T-cell (primary cell): ENCODE measurements at regions not wholly inside any gene's neighbourhood (a gene's known extent, or its start where the extent isn't known, plus 50 kb on each side); places are given as distances from the start of the nearest gene placed in this dataset.
"Not testable (repeated sequence)": the region's sequence is repeated elsewhere in the genome, so short reads cannot be mapped to it uniquely, and the experiment has no call there.

Source experiments
- ATAC-seq, 4 experiments: fragments of 200-7000 bp in 3 of 4; fragments of 150-1000 bp in 1 of 4; cut with Tn5 transposase; replicated peaks in 1 of 4; 1 replicate in 3 of 4; 2 replicates in 1 of 4; pipeline ENCODE4 v1.10.0; 2021; ENCODE audit warnings: moderate library complexity in 3 of 4, mild to moderate bottlenecking in 2 of 4, moderate number of reproducible peaks in 1 of 4
- CTCF ChIA-PET, 2 donors: fragments of 300-600 bp; sonication (Branson Sonifier 250); formaldehyde crosslinking; loops; one replicate each; lab custom pipeline; 2022; ENCODE audit warnings: antibody characterized with exemption in 2 of 2; lab: Charles Lee
- POLR2A ChIA-PET, 2 donors: fragments of 300-600 bp; sonication (Branson Sonifier 250); formaldehyde crosslinking; loops; one replicate each; lab custom pipeline; 2022; ENCODE audit warnings: antibody characterized with exemption in 2 of 2; lab: Charles Lee
- DNase-seq, 35 experiments: peaks; one replicate each; pipeline versions ENCODE4 v3.0.0 to v3.0.0-alpha.2; 2013 to 2023
- H3K27ac ChIP-seq: one replicate; pipeline ENCODE4 v1.5.1; 2013; ENCODE audit warnings: low read length
- H3K27me3 ChIP-seq, 2 experiments: replicated peaks in 1 of 2; 1 replicate in 1 of 2; 2 replicates in 1 of 2; pipeline versions ENCODE4 v1.6.1 to v1.7.0; 2013; ENCODE audit warnings: low read length in 1 of 2, mixed read lengths in 1 of 2; ENCODE audit not compliant: control insufficient read depth in 2 of 2, insufficient read depth in 2 of 2; ENCODE audit errors: extremely low read depth in 1 of 2
- H3K36me3 ChIP-seq, 2 donors: 1 replicate in 1 of 2; 2 replicates in 1 of 2; pipeline versions ENCODE4 v1.6.1 to v1.7.0; 2013; ENCODE audit warnings: low read length in 1 of 2; ENCODE audit not compliant: control insufficient read depth in 2 of 2, insufficient read depth in 1 of 2; ENCODE audit errors: extremely low read depth in 1 of 2
- H3K4me1 ChIP-seq, 2 experiments: 1 replicate in 1 of 2; 2 replicates in 1 of 2; pipeline versions ENCODE4 v1.6.1 to v1.7.0; 2013; ENCODE audit warnings: low read length in 2 of 2, mixed read lengths in 1 of 2; ENCODE audit not compliant: insufficient read depth in 2 of 2, control insufficient read depth in 1 of 2; ENCODE audit errors: extremely low read depth in 1 of 2
- H3K4me3 ChIP-seq, 2 donors: 1 replicate in 1 of 2; 2 replicates in 1 of 2; pipeline versions ENCODE4 v1.5.1 to v1.7.0; 2013; ENCODE audit warnings: mild to moderate bottlenecking in 2 of 2, low read length in 1 of 2, moderate library complexity in 1 of 2; ENCODE audit not compliant: control insufficient read depth in 1 of 2; ENCODE audit errors: extremely low read depth in 1 of 2
- H3K9me3 ChIP-seq: 2 replicates; pipeline ENCODE4 v1.7.0; 2013
- H3K27ac Mint-ChIP-seq, 2 donors: one replicate each; pipeline ENCODE4 v1.8.0; 2020 to 2021; ENCODE audit warnings: mild to moderate bottlenecking in 2 of 2, mixed read lengths in 2 of 2
- H3K27me3 Mint-ChIP-seq, 2 donors: one replicate each; pipeline ENCODE4 v1.8.0; 2021 to 2022; ENCODE audit warnings: mixed read lengths in 2 of 2
- H3K36me3 Mint-ChIP-seq: one replicate; pipeline ENCODE4 v1.8.0; 2021; ENCODE audit warnings: mixed read lengths
- H3K4me1 Mint-ChIP-seq, 3 donors: one replicate each; pipeline ENCODE4 v1.8.0; 2020 to 2022; ENCODE audit warnings: mixed read lengths in 3 of 3, mild to moderate bottlenecking in 1 of 3
- H3K4me3 Mint-ChIP-seq, 3 donors: one replicate each; pipeline ENCODE4 v1.8.0; 2020 to 2022; ENCODE audit warnings: mild to moderate bottlenecking in 3 of 3, mixed read lengths in 3 of 3, moderate library complexity in 3 of 3
- H3K9me3 Mint-ChIP-seq, 3 donors: one replicate each; pipeline ENCODE4 v1.8.0; 2020 to 2022; ENCODE audit warnings: mixed read lengths in 3 of 3
- WGBS: methylation state at CpG from one replicate; pipeline ENCODE4 v1.1.5; 2013; ENCODE audit warnings: missing lambda C conversion rate; ENCODE audit not compliant: insufficient coverage; 5-methylcytosine and 5-hydroxymethylcytosine counted together

DNA sequence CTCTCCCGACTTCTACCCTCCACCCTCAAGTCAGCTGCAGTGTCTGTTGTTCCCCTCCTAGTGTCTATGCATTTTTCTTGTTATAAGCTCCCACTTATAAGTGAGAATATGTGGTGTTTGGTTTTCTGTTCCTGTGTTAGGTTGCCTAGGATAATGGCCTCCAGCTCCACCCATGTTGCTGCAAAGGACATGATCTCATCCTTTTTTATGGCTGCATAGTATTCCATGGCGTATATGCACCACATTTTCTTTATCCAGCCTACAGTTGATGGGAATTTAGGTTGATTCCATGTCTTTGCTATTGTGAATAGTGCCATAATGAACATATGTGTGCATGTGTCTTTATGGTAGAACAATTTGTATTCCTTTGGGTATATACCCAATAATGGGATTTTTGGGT is 80.7 kb downstream of the SPTSSA start:
- WGBS = no CpG with 5 or more reads among the region's 2 CpGs
- CTCF ChIA-PET, H3K9me3 ChIP-seq, H3K27ac Mint-ChIP-seq, H3K9me3 Mint-ChIP-seq, H3K4me1 Mint-ChIP-seq, DNase-seq, H3K36me3 Mint-ChIP-seq, H3K4me1 ChIP-seq, POLR2A ChIA-PET, H3K36me3 ChIP-seq, H3K27ac ChIP-seq, H3K4me3 ChIP-seq, ATAC-seq, H3K4me3 Mint-ChIP-seq: not testable (repeated sequence)
- peaks cover 15 to 20% of the 10 kb centered on the region in 2 donors for H3K27me3 Mint-ChIP-seq
- peaks cover 0 to 16% of the 10 kb centered on the region in 2 experiments for H3K27me3 ChIP-seq

- Histone ChIP-seq H3K4me3 (no peak overlapping the region), H3K4me1 (no peaks in the 10 kb centered on the region), H3K27ac (no peak overlapping the region), H3K27me3 (peaks cover 0 to 16% of the 10 kb centered on the region in 2 experiments), H3K36me3 (no peaks in the 10 kb centered on the region), H3K9me3 (no peaks in the 10 kb centered on the region)
- WGBS = 86% methylated on average over 4 of the region's 4 CpGs
- ChIA-PET CTCF (no interaction called here), POLR2A (no interaction called here)
- H3K4me1 Mint-ChIP-seq = no peaks in the 10 kb centered on the region
- DNase-seq = no peak
- H3K27ac Mint-ChIP-seq = no peak overlapping the region
- no peak for ATAC-seq
- no peak overlapping the region for H3K4me3 Mint-ChIP-seq
- H3K9me3 Mint-ChIP-seq = no peaks in the 10 kb centered on the region
- no peaks in the 10 kb centered on the region for H3K36me3 Mint-ChIP-seq
- peaks cover 10 to 16% of the 10 kb centered on the region in 2 donors for H3K27me3 Mint-ChIP-seq
Measured at GRCh38 chr14:34380471-34380845, 81.6 kb downstream of the SPTSSA start.

DNA sequence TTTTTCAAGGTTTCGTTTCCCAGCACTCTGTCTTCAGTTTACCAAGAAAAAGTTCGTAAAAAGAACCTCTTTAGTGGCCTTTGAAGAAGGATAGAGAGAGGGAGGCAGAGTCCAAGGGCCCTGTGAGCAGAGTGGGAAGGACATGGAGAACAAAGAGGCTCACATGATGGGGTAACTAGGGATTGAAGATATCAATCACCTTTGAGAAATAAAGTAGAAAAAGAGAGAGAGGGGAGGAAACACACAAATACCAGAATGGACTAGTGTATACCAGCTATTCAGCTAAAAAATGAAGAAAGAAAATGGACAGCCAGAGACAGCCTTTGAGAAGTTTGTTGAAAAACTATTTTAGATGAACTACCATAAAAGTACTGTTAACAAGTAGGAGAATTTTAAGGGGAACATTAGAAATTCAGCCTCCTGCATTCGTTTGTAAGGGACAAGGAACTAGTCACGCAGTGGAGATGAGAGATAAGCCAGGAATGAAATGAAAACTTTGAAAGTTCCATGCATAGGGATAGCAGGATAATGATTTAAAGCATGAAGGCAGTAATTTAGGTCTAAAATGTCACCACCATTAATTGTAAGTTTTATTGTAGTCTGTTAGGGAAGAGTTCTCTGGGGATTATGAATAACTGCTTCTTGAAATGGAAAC is 82.1 kb downstream of the SPTSSA start:
- 53% methylated on average over 2 of the region's 4 CpGs for WGBS
- Mint-ChIP-seq H3K4me1 (no peaks in the 10 kb centered on the region), H3K27me3 (peaks cover 10 to 14% of the 10 kb centered on the region in 2 donors), H3K36me3 (no peaks in the 10 kb centered on the region), H3K27ac (no peak overlapping the region), H3K4me3 (no peak overlapping the region), H3K9me3 (no peaks in the 10 kb centered on the region)
- H3K36me3 ChIP-seq = no peaks in the 10 kb centered on the region
- ChIA-PET POLR2A (no interaction called here), CTCF (no interaction called here)
- H3K27ac ChIP-seq = no peak overlapping the region
- DNase-seq (no peak), ATAC-seq (no peak)
- peaks cover 0 to 13% of the 10 kb centered on the region in 2 experiments for H3K27me3 ChIP-seq
- H3K4me3 ChIP-seq = no peak overlapping the region
- H3K4me1 ChIP-seq = no peaks in the 10 kb centered on the region
- no peaks in the 10 kb centered on the region for H3K9me3 ChIP-seq

DNA sequence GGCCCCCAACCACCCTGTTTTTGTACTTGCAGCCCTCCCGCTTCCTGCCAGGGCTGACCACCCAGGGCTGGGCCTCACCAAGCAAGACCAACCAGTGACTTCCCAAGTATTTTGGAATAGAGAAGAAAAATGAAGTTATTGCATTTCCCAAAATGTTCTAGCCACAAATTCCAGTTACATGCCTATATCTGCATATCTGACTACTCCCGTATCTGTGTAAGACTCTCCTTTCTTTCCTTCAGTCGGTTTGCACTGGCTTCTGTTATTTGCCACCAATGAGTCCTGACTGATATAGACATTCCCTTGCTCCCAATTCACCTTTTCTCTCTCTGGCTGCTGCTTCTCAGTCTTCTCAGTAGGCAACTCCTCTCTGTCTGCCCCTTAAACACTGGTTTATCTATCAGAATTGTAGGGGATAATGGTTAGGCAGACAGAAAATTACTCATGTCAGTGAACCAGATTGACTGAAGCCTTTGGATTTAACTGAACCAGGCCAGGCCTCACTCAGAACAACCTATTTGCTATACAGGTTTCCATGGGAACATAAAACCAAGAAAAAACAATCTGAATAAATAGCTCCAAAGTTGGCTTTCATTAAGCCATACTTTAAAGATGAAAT is 85.3 kb downstream of the SPTSSA start:
- H3K4me3 ChIP-seq = no peak overlapping the region
- no peaks in the 10 kb centered on the region for H3K9me3 Mint-ChIP-seq
- POLR2A ChIA-PET = interaction anchor here in 1 of 2 donors (0.6 kb wide), 1 partner anchor 1073 kb away, joined by 5 read pairs; no protein-coding TSS in a partner anchor
- no peak for DNase-seq
- H3K27me3 ChIP-seq = peaks cover 0 to 2% of the 10 kb centered on the region in 2 experiments
- H3K9me3 ChIP-seq = no peaks in the 10 kb centered on the region
- no peaks in the 10 kb centered on the region for H3K27me3 Mint-ChIP-seq
- CTCF ChIA-PET = interaction anchor here in 1 of 2 donors (0.6 kb wide), 1 partner anchor 62 kb away, joined by 4 read pairs; no protein-coding TSS in a partner anchor
- H3K36me3 ChIP-seq = no peaks in the 10 kb centered on the region
- H3K27ac ChIP-seq = no peak overlapping the region
- WGBS = 73% methylated on average over 2 of the region's 3 CpGs
- no peak overlapping the region for H3K4me3 Mint-ChIP-seq
- H3K4me1 ChIP-seq = no peaks in the 10 kb centered on the region
- ATAC-seq = no peak
- no peaks in the 10 kb centered on the region for H3K4me1 Mint-ChIP-seq
- no peaks in the 10 kb centered on the region for H3K36me3 Mint-ChIP-seq
- no peak overlapping the region for H3K27ac Mint-ChIP-seq

- H3K27me3 ChIP-seq = peaks cover 0 to 3% of the 10 kb centered on the region in 2 experiments
- H3K27ac Mint-ChIP-seq = no peak overlapping the region
- H3K4me3 ChIP-seq = no peak overlapping the region
- no peak overlapping the region for H3K27ac ChIP-seq
- H3K27me3 Mint-ChIP-seq = peaks cover 0 to 3% of the 10 kb centered on the region in 2 donors
- no peaks in the 10 kb centered on the region for H3K36me3 Mint-ChIP-seq
- ChIA-PET CTCF (interaction anchor here in 1 of 2 donors (0.6 kb wide), 1 partner anchor 52 kb away, joined by 4 read pairs; no protein-coding TSS in a partner anchor), POLR2A (no interaction called here)
- no peaks in the 10 kb centered on the region for H3K9me3 ChIP-seq
- no peak overlapping the region for H3K4me3 Mint-ChIP-seq
- H3K4me1 Mint-ChIP-seq = no peaks in the 10 kb centered on the region
- no peaks in the 10 kb centered on the region for H3K4me1 ChIP-seq
- WGBS = 89% methylated on average over 1 of the region's 3 CpGs
- H3K9me3 Mint-ChIP-seq = no peaks in the 10 kb centered on the region
- no peaks in the 10 kb centered on the region for H3K36me3 ChIP-seq
- DNase-seq (no peak), ATAC-seq (no peak)
Measured at GRCh38 chr14:34374998-34375740, 86.9 kb downstream of the SPTSSA start.

GRCh38 chr14:34373191-34373590 is 88.8 kb downstream of the SPTSSA start:
- H3K36me3 ChIP-seq = no peaks in the 10 kb centered on the region
- H3K27me3 ChIP-seq = peaks cover 0 to 5% of the 10 kb centered on the region in 2 experiments
- Mint-ChIP-seq H3K27ac (no peak overlapping the region), H3K4me1 (no peaks in the 10 kb centered on the region), H3K36me3 (no peaks in the 10 kb centered on the region), H3K27me3 (peaks cover 0 to 5% of the 10 kb centered on the region in 2 donors), H3K4me3 (no peak overlapping the region), H3K9me3 (no peaks in the 10 kb centered on the region)
- POLR2A ChIA-PET = interaction anchor here in 1 of 2 donors (0.6 kb wide), 2 partner anchors 7 to 1147 kb away, joined by 3 read pairs; no protein-coding TSS in a partner anchor
- no peaks in the 10 kb centered on the region for H3K9me3 ChIP-seq
- no peak overlapping the region for H3K4me3 ChIP-seq
- no peaks in the 10 kb centered on the region for H3K4me1 ChIP-seq
- DNase-seq = no peak
- CTCF ChIA-PET = interaction anchor here in 1 of 2 donors (0.6 kb wide), 1 partner anchor 233 kb away, joined by 3 read pairs; no protein-coding TSS in a partner anchor
- H3K27ac ChIP-seq = no peak overlapping the region
- no peak for ATAC-seq
- WGBS = 100% methylated on average over 1 of the region's 2 CpGs
